ENCODE measurements at regions not wholly inside any gene's neighbourhood (a gene's known extent, or its start where the extent isn't known, plus 50 kb on each side); places are given as distances from the start of the nearest gene placed in this dataset.
A peak's percentile ranks its signal among the peaks of the same experiment; 100 is the strongest.

DNA sequence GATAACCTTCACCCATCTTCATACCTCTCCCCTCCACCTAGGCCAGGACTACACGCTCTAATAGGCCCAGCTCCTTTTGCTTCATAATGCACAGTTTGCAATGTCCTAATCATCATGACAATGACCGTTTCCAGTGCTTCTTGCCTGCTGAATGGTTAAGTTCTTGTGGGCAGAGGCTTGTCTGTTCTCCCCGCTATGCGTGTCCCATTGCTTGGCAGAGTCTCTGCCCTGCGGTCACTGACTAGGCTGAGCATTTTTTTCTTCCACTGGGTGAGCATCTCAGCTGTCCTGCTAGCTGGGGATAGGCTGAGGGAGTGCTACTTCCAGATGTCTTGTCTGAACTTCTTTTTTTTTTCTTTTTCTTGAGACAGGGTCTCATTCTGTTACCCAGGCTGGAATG, 314.7 kb downstream of the UQCRFS1 start:
- no peaks in the 10 kb centered on the region for H3K9me3 Mint-ChIP-seq
- H3K36me3 Mint-ChIP-seq = no peaks in the 10 kb centered on the region
- no peaks in the 10 kb centered on the region for H3K4me1 Mint-ChIP-seq (ENCODE audit: low read depth in 2 of 2)
- peaks cover 0 to 3% of the 10 kb centered on the region in 2 donors for H3K27me3 Mint-ChIP-seq
- no peak for ATAC-seq
- no peak for DNase-seq (ENCODE audit: low spot score)
- no peak overlapping the region for H3K27ac Mint-ChIP-seq
- no peak overlapping the region for H3K4me3 Mint-ChIP-seq

DNA sequence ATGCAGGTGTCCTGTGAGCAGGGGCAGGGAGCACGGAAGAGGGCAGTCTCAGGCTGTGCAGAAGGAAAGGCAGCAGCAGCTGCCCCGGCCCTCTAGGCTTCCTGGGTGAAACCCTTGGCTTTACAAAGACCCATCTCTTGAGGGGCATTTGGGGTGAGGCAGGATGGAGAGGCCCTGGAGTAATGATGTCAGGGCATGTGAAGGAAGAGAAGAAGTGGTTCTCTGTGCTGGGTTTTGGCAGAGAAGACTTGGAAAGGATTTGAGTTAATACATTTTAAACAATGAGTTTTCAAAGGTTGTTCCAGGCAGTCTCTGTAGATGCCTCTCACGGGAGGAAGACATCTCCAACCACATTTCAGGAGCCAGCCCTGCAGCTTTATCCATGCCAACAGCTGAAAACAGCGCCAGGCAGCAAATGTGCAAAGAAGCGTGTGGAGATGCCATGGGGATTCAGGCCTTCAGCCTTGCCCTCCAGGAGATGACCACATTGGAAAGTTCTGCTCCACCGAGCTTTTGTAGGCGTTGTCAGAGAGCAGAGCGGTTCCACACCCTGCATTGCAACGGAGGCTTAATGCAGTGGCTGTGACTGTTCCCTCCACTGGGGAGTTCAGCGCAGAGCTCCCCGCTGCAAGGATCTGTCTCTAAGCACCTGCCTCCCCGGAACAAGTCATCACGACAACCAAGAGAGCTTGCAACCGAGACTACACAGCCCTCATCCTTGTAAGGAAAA, 322.8 kb downstream of the UQCRFS1 start:
- peaks cover 7 to 10% of the 10 kb centered on the region in 2 donors for H3K27me3 Mint-ChIP-seq
- no peaks in the 10 kb centered on the region for H3K9me3 Mint-ChIP-seq
- ATAC-seq (no peak), DNase-seq (ENCODE audit: low spot score) (no peak)
- no peaks in the 10 kb centered on the region for H3K36me3 Mint-ChIP-seq
- H3K4me3 Mint-ChIP-seq = no peak overlapping the region
- H3K27ac Mint-ChIP-seq = no peak overlapping the region
- no peaks in the 10 kb centered on the region for H3K4me1 Mint-ChIP-seq (ENCODE audit: low read depth in 2 of 2)

DNA sequence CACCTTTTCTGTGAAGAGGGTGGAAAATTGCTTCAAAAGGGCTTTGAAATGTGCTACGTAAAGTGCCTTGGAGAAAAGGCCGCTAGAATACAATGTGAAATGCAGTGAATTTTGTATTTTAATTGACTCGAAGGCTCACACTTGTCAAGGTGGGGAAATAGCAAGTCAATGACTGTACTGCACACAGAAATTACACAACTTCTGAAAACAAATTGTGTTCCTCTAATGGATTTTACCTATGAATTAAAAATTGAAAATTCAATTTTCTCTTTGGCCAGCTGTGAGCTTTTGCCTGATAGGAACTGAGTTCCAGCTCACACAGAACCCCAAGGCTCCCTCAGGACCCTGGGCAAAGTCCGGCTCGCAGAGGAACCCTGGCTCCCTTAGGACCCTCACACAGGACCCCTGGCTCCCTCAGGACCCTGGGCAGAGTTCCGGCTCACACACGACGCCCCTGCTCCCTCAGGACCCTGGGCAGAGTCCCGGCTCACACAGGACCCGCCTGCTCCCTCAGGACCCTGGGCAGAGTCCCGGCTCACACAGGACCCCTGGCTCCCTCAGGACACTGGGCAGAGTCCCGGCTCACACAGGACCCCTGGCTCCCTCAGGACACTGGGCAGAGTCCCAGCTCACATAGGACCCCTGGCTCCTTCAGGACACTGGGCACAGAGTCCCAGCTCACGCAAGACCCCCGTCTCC, 324.9 kb downstream of the UQCRFS1 start:
- no peak overlapping the region for H3K4me3 Mint-ChIP-seq
- DNase-seq (ENCODE audit: low spot score) = no peak
- H3K36me3 Mint-ChIP-seq = no peaks in the 10 kb centered on the region
- peaks cover 14 to 19% of the 10 kb centered on the region in 2 donors for H3K27me3 Mint-ChIP-seq
- no peaks in the 10 kb centered on the region for H3K9me3 Mint-ChIP-seq
- no peak overlapping the region for H3K27ac Mint-ChIP-seq
- ATAC-seq = peak in 1 of 2 donors; percentile 33
- no peaks in the 10 kb centered on the region for H3K4me1 Mint-ChIP-seq (ENCODE audit: low read depth in 2 of 2)

- ATAC-seq (no peak), DNase-seq (ENCODE audit: low spot score) (no peak)
- Mint-ChIP-seq H3K27me3 (peaks cover 12 to 14% of the 10 kb centered on the region in 2 donors), H3K36me3 (no peaks in the 10 kb centered on the region), H3K4me3 (no peak overlapping the region), H3K4me1 (ENCODE audit: low read depth in 2 of 2) (no peaks in the 10 kb centered on the region), H3K9me3 (no peaks in the 10 kb centered on the region), H3K27ac (no peak overlapping the region)
These were observed 326.2 kb downstream of the UQCRFS1 start for GRCh38 chr19:28886708-28887107.

GRCh38 chr19:28885965-28886364, 327.0 kb downstream of the UQCRFS1 start:
- Mint-ChIP-seq H3K4me3 (no peak overlapping the region), H3K9me3 (no peaks in the 10 kb centered on the region)
- ATAC-seq = no peak

GRCh38 chr19:28884786-28885476, 328.0 kb downstream of the UQCRFS1 start:
- Mint-ChIP-seq H3K27me3 (peaks cover 12 to 20% of the 10 kb centered on the region in 2 donors), H3K4me3 (no peak overlapping the region), H3K4me1 (ENCODE audit: low read depth in 2 of 2) (no peaks in the 10 kb centered on the region), H3K36me3 (no peaks in the 10 kb centered on the region), H3K27ac (no peak overlapping the region), H3K9me3 (no peaks in the 10 kb centered on the region)
- DNase-seq (ENCODE audit: low spot score) (no peak), ATAC-seq (no peak)

More at GRCh38 chr19:28885965-28886364, 327.0 kb downstream of the UQCRFS1 start:
- Mint-ChIP-seq H3K4me1 (ENCODE audit: low read depth in 2 of 2) (no peaks in the 10 kb centered on the region), H3K36me3 (no peaks in the 10 kb centered on the region), H3K27ac (no peak overlapping the region), H3K27me3 (peaks cover 12 to 20% of the 10 kb centered on the region in 2 donors)
- DNase-seq (ENCODE audit: low spot score) = no peak

GRCh38 chr19:28883241-28883693, 329.7 kb downstream of the UQCRFS1 start:
- H3K36me3 Mint-ChIP-seq = no peaks in the 10 kb centered on the region
- ATAC-seq (no peak), DNase-seq (ENCODE audit: low spot score) (no peak)
- no peaks in the 10 kb centered on the region for H3K9me3 Mint-ChIP-seq
- H3K27me3 Mint-ChIP-seq = peaks cover 8 to 20% of the 10 kb centered on the region in 2 donors
- no peak overlapping the region for H3K27ac Mint-ChIP-seq
- no peaks in the 10 kb centered on the region for H3K4me1 Mint-ChIP-seq (ENCODE audit: low read depth in 2 of 2)
- H3K4me3 Mint-ChIP-seq = no peak overlapping the region

- Mint-ChIP-seq H3K9me3 (no peaks in the 10 kb centered on the region), H3K36me3 (no peaks in the 10 kb centered on the region), H3K27me3 (peaks cover 8 to 20% of the 10 kb centered on the region in 2 donors), H3K4me3 (no peak overlapping the region), H3K4me1 (ENCODE audit: low read depth in 2 of 2) (no peaks in the 10 kb centered on the region), H3K27ac (no peak overlapping the region)
- no peak for DNase-seq (ENCODE audit: low spot score)
- ATAC-seq = peak in 1 of 2 donors; percentile 13
These were observed 330.1 kb downstream of the UQCRFS1 start for GRCh38 chr19:28882818-28883217.

DNA sequence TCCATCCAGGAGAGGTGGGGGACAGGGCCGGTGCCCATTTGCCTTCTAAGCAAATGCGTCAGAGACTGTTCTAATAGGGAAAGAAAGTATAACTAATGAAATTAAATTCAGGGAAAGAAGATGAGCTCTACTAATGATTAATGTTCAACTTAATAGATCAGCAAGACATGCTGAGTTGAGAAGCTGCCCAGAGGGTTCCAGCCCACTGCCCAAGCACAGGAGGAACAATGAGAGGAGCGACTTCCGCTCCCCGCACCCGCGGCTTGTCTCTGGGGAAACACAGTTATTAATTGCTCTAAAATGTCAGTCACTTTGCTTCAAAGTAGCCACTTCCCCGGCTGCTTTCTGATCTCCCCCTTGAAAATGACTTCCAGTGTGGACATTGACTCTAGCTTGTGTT, 331.3 kb downstream of the UQCRFS1 start:
- Mint-ChIP-seq H3K27me3 (peaks cover 13 to 20% of the 10 kb centered on the region in 2 donors), H3K9me3 (no peaks in the 10 kb centered on the region), H3K4me3 (no peak overlapping the region), H3K36me3 (no peaks in the 10 kb centered on the region), H3K4me1 (ENCODE audit: low read depth in 2 of 2) (no peaks in the 10 kb centered on the region), H3K27ac (no peak overlapping the region)
- no peak for DNase-seq (ENCODE audit: low spot score)
- ATAC-seq = no peak

- Mint-ChIP-seq H3K27me3 (peaks cover 13 to 20% of the 10 kb centered on the region in 2 donors), H3K27ac (no peak overlapping the region), H3K36me3 (no peaks in the 10 kb centered on the region), H3K9me3 (no peaks in the 10 kb centered on the region), H3K4me3 (no peak overlapping the region), H3K4me1 (ENCODE audit: low read depth in 2 of 2) (no peaks in the 10 kb centered on the region)
- ATAC-seq (no peak), DNase-seq (ENCODE audit: low spot score) (no peak)
These were observed 332.1 kb downstream of the UQCRFS1 start for GRCh38 chr19:28880735-28881401.

GRCh38 chr19:28878862-28879566, 333.9 kb downstream of the UQCRFS1 start:
- Mint-ChIP-seq H3K4me3 (no peak overlapping the region), H3K36me3 (no peaks in the 10 kb centered on the region), H3K27me3 (peaks cover 8 to 9% of the 10 kb centered on the region in 2 donors), H3K27ac (no peak overlapping the region), H3K9me3 (no peaks in the 10 kb centered on the region), H3K4me1 (ENCODE audit: low read depth in 2 of 2) (no peaks in the 10 kb centered on the region)
- DNase-seq (ENCODE audit: low spot score) (peak; percentile 73), ATAC-seq (peak in 1 of 2 donors; percentile 60)

DNA sequence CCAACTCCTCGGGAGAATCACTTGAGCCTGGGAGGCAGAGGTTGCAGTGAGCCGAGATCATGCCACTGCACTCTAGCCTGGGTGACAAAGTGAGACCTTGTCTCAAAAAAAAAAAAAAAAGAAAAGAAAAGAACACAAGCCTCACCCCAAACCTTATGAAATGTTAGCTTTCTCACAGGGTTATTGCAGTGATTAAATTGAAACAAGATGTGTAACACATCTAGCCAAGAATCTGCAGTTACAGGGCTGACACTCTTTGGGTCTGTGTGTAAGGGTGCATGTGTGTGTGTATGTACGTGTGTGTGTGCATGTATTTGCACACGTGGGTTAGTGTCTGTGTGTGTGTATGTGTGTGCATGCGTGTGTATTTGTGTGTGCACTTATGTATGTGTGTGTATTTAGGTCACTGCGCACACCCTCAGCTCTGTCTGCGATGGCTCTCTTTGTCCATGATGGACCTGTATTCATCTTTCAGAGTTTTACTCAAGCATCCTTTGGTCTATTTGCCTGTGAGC, 336.3 kb downstream of the UQCRFS1 start:
- ATAC-seq = no peak
- Mint-ChIP-seq H3K27ac (no peak overlapping the region), H3K36me3 (no peaks in the 10 kb centered on the region), H3K27me3 (peaks cover 8 to 13% of the 10 kb centered on the region in 2 donors), H3K4me1 (ENCODE audit: low read depth in 2 of 2) (no peaks in the 10 kb centered on the region), H3K4me3 (no peak overlapping the region), H3K9me3 (no peaks in the 10 kb centered on the region)
- no peak for DNase-seq (ENCODE audit: low spot score)

GRCh38 chr19:28874742-28875141, 338.2 kb downstream of the UQCRFS1 start:
- Mint-ChIP-seq H3K27ac (no peak overlapping the region), H3K9me3 (no peaks in the 10 kb centered on the region), H3K36me3 (no peaks in the 10 kb centered on the region), H3K4me3 (no peak overlapping the region), H3K4me1 (ENCODE audit: low read depth in 2 of 2) (no peaks in the 10 kb centered on the region), H3K27me3 (peaks cover 7 to 8% of the 10 kb centered on the region in 2 donors)
- ATAC-seq = no peak
- no peak for DNase-seq (ENCODE audit: low spot score)
